Ishikawa (cell line): ENCODE measurements at regions not wholly inside any gene's neighbourhood (a gene's known extent, or its start where the extent isn't known, plus 50 kb on each side); places are given as distances from the start of the nearest gene placed in this dataset.

Experiments
- CEBPB ChIP-seq: IDR thresholded peaks from 2 replicates; pipeline ENCODE4 v1.6.1; 2012
- CREB1 ChIP-seq: IDR thresholded peaks from 2 replicates; pipeline ENCODE4 v1.6.1; 2012; ENCODE audit warnings: low read depth
- EP300 ChIP-seq: IDR thresholded peaks from 2 replicates; pipeline ENCODE4 v1.6.1; 2012; ENCODE audit warnings: borderline replicate concordance
- FOXM1 ChIP-seq: IDR thresholded peaks from 2 replicates; pipeline ENCODE4 v1.6.1; 2012; ENCODE audit warnings: low read depth, borderline replicate concordance
- NFIC ChIP-seq: IDR thresholded peaks from 2 replicates; pipeline ENCODE4 v1.6.1; 2012
- RAD21 ChIP-seq: IDR thresholded peaks from 2 replicates; pipeline ENCODE4 v1.6.1; 2012; ENCODE audit warnings: low read depth
- REST ChIP-seq: IDR thresholded peaks from 2 replicates; pipeline ENCODE4 v1.6.1; 2012; ENCODE audit warnings: low read depth, mild to moderate bottlenecking
- TAF1 ChIP-seq: IDR thresholded peaks from 2 replicates; pipeline ENCODE4 v1.6.1; 2012; ENCODE audit warnings: low read depth, mild to moderate bottlenecking
- TCF12 ChIP-seq: IDR thresholded peaks from 2 replicates; pipeline ENCODE4 v1.6.1; 2012; ENCODE audit warnings: low read depth
- TEAD4 ChIP-seq: IDR thresholded peaks from 2 replicates; pipeline ENCODE4 v1.6.1; 2012
- YY1 ChIP-seq: IDR thresholded peaks from 2 replicates; pipeline ENCODE4 v1.6.1; 2012; ENCODE audit warnings: low read depth
- ZBTB7A ChIP-seq: IDR thresholded peaks from 2 replicates; pipeline ENCODE4 v1.6.1; 2012; ENCODE audit warnings: low read depth
- TF ChIP-seq, protein P1 (sequence below): IDR thresholded peaks from 2 replicates; pipeline ENCODE4 v1.6.1; 2012
- TF ChIP-seq, protein P2 (sequence below): IDR thresholded peaks from 2 replicates; pipeline ENCODE4 v1.6.1; 2012

- TF ChIP-seq ZBTB7A (peak; percentile 75), REST (no peak), CEBPB (0 out of 2 replicates have a peak, but pooled peaks have one; percentile 1), YY1 (no peak), NFIC (peak; percentile 58)
- TF ChIP-seq, protein P1, sequence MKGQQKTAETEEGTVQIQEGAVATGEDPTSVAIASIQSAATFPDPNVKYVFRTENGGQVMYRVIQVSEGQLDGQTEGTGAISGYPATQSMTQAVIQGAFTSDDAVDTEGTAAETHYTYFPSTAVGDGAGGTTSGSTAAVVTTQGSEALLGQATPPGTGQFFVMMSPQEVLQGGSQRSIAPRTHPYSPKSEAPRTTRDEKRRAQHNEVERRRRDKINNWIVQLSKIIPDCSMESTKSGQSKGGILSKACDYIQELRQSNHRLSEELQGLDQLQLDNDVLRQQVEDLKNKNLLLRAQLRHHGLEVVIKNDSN = 0 out of 2 replicates have a peak, but pooled peaks have one; percentile 42
These were observed 67.4 kb upstream of the PIM1 start for GRCh38 chr6:37102299-37103168.

DNA sequence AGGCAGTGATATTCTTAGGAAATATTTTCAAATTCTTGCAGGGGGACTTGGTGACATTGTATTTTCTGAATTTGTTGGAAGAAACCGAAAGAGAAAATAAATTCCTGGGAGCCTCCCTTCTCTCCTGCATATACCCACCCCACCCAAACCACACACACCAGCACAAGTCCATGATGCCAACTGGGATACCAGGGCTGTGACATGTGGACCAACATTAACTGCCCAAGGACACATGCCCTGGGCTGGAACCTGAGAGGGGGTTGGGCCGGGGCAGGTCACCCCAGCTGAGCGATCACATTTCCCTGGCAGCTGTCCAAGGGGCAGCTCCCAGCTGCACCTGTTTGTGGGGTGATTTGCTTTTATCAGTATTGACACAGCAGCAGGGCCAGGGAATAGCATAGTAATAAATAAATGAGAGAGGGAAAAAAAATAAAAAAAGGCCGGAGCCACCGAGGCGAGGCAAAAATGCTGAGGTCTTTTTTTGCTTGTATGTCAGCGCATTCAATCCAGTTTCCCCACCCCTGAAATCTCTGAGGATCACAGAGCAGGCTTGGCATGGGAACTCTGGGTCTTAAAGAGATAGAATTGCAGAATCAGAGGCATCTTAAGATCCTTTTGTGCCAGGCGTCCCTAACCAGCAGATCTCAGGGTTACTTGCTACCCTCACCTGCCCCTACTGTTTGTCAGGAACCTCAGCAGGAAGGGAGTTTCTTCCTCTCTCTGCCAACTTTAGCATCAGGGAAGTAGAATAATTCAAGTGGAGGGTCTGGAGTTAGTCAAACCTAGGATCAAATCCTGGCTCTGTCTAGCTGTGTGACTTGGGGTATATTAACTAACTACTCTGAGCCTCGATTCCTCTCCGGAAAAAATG lies 66.5 kb upstream of the PIM1 start:
- TF ChIP-seq NFIC (peak; percentile 96), CREB1 (no peak), EP300 (peak; percentile 69; the same call in 1 of the 2 replicates), TEAD4 (peak; percentile 57; the same call in 1 of the 2 replicates), RAD21 (peak; percentile 1; the same call in 1 of the 2 replicates), CEBPB (no peak), YY1 (0 out of 2 replicates have a peak, but pooled peaks have one; percentile 21), TCF12 (peak; percentile 91)
- TF ChIP-seq, protein P2, sequence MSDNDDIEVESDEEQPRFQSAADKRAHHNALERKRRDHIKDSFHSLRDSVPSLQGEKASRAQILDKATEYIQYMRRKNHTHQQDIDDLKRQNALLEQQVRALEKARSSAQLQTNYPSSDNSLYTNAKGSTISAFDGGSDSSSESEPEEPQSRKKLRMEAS = peak; percentile 68; the same call in 1 of the 2 replicates

DNA sequence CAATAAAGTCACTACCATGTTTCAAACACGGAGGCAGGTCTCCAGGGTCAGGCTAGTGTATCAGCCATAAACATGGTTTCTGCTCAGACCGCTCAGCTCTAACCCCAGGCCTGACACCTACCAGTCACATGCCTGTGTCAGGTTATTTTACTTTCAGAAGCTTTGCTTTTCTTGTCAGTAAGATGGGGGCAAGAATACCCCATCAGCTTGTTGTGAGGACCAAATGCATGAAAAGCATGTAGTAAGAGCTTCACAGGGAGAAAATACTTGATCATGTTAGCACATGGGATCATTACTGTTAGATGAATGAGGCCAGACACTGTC lies 65.2 kb upstream of the PIM1 start:
- TF ChIP-seq CREB1 (no peak), YY1 (no peak), ZBTB7A (no peak), EP300 (no peak), REST (no peak), FOXM1 (no peak), NFIC (no peak), RAD21 (no peak), TAF1 (no peak), TCF12 (no peak)
- TF ChIP-seq, protein P1 = no peak
- TF ChIP-seq, protein P2 = no peak

DNA sequence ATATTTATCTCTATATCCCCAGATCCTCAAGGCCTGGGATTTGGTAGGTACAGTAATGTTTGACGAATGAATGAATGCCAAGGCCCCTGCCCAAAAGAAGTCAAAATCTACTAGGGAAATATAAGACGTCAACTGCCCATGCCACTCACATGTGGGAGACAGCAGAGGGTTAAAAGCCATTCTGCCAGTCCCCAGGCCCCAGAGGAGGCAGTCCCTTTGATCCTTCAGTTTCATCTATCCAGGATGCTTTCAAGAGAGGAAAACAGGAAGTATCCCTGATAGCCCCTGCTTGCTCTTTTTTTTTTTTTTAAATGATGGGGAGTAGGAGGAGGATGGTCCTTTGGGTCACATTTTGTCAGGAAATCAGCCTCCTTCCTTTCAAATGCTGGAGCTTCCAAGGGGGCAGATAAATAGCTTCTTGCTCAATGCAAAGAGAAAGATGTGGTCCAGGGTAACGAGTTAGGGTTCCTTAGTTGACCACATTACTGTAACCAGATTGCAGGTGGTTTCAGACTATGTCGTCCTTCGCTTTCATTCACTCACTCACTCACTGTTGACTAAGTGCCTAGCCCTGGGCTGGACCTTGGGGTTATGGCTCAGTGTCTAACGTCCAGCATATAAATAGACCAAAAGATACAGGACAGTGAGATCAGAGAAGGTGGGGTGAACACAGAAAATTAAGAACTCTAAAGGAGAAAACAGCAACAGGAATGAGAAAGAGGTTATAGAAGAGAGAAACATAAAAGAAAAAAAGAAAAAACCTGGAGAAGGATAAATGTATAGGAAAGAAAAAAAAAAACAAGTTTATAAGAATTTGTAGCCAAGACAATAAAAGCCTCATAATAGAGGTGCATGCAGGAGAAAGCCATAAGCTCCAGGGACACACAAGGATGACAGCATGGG lies 64.6 kb upstream of the PIM1 start:
- no peak for TF ChIP-seq REST
- no peak for TF ChIP-seq CEBPB
- TF ChIP-seq TCF12 = no peak
- TF ChIP-seq YY1 = no peak
- no peak for TF ChIP-seq CREB1
- TF ChIP-seq NFIC = no peak
- TF ChIP-seq, protein P2 = no peak
- TF ChIP-seq TEAD4 = no peak
